Effector memory CD4-positive, alpha-beta T cell (primary cell): ENCODE measurements at regions not wholly inside any gene's neighbourhood (a gene's known extent, or its start where the extent isn't known, plus 50 kb on each side); places are given as distances from the start of the nearest gene placed in this dataset.
"Not testable (repeated sequence)": the region's sequence is repeated elsewhere in the genome, so short reads cannot be mapped to it uniquely, and the experiment has no call there.

ENCODE experiments used
- DNase-seq, 3 donors: peaks; one replicate each; pipeline ENCODE4 v3.0.0-alpha.2; 2020
- H3K27ac ChIP-seq: 2 replicates; pipeline ENCODE4 v1.7.0; 2013; ENCODE audit warnings: mild to moderate bottlenecking, low read length, moderate library complexity; ENCODE audit not compliant: insufficient read depth, poor library complexity, severe bottlenecking
- H3K27me3 ChIP-seq: replicated peaks from 2 replicates; pipeline ENCODE4 v1.7.0; 2013; ENCODE audit warnings: mild to moderate bottlenecking, low read length; ENCODE audit not compliant: insufficient read depth, control insufficient read depth, poor library complexity, severe bottlenecking
- H3K36me3 ChIP-seq: 2 replicates; pipeline ENCODE4 v1.7.0; 2013; ENCODE audit warnings: mild to moderate bottlenecking, low read length, moderate library complexity; ENCODE audit not compliant: control insufficient read depth, insufficient read depth
- H3K4me1 ChIP-seq: 2 replicates; pipeline ENCODE4 v1.7.0; 2013; ENCODE audit warnings: low read length, mild to moderate bottlenecking; ENCODE audit not compliant: control insufficient read depth, insufficient read depth, poor library complexity, severe bottlenecking
- H3K4me3 ChIP-seq: 2 replicates; pipeline ENCODE4 v1.7.0; 2013; ENCODE audit warnings: low read length, low read depth, mild to moderate bottlenecking; ENCODE audit not compliant: insufficient read depth, poor library complexity, severe bottlenecking
- H3K9me3 ChIP-seq: 2 replicates; pipeline ENCODE4 v1.7.0; 2013; ENCODE audit warnings: mild to moderate bottlenecking, low read length, moderate library complexity; ENCODE audit not compliant: control insufficient read depth

GRCh38 chr12:67062193-67062592, 207.0 kb upstream of the CAND1 start:
- H3K9me3 ChIP-seq, result no peaks in the 10 kb centered on the region
- H3K27me3 ChIP-seq, result peaks cover 3% of the 10 kb centered on the region
- H3K36me3 ChIP-seq, result no peaks in the 10 kb centered on the region
- no peak overlapping the region for H3K4me3 ChIP-seq
- H3K27ac ChIP-seq, result no peak overlapping the region
- no peak for DNase-seq
- H3K4me1 ChIP-seq, result no peaks in the 10 kb centered on the region

DNA sequence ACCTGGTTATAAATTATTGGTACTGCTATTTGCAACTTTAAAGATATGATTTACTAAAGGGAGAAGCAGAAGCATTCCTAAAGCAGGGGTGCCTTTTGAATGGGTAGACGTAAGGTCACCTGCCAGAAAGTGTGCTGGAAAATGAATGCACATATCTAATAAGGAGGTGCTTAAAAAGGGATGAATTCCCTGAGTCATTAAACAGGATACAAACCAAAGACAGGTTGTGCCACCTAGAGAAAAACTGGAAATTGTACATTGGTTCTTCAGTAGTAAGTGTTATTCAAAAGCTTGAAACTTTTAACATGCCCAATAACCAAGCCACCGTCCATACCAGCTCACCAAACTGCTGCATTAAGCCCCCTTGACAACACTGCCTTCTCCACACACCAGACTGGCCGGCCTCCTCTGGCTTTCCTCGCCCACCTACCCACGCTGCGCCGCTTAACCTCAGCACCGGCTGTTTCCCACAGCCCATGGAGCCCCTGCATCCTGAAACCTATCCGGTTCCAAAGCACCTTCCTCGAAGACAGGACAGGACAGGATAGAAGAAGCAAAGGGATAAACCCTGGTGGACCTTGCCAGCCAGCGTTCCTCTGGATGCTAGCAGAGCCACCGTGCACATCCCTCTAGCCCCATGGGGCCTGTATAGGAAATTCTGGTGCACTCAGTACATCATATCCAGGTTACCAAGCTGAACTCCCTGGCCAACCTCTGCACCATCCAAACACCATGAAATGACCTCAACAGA, 201.5 kb upstream of the CAND1 start:
- Histone ChIP-seq H3K27me3 (peaks cover 4% of the 10 kb centered on the region), H3K27ac (no peak overlapping the region), H3K36me3 (no peaks in the 10 kb centered on the region), H3K4me1 (peaks cover 7% of the 10 kb centered on the region), H3K4me3 (peak overlapping the region; percentile 66), H3K9me3 (no peaks in the 10 kb centered on the region)
- no peak for DNase-seq

DNA sequence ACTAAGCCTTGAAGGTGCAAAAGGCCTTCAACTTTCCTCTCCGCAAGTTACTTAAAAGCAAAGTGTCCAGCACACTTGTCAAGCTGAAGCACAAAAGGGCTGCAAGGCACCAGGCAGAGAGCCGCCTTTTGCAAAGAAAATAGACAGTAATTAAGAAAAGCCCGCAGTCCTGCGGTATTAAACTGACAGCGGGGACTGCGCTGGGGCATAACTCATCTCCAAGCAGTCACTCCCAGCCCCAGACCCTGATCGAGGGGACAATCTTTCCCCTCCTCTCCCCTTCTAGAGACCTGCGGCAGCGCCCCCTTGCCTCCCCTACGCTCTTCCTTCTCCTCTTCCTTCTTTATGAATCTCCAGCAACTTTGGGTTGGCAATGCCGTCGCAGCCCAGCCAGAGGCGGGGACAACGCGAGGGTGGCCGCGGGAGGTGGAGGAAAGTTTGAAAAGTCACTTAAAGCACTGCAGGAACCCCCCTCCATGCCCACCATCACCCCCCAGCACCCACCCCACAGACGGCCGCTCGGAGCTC, 200.9 kb upstream of the CAND1 start:
- H3K36me3 ChIP-seq, result no peaks in the 10 kb centered on the region
- H3K27me3 ChIP-seq, result peaks cover 4% of the 10 kb centered on the region
- H3K4me3 ChIP-seq, result peak overlapping the region; percentile 66
- no peak for DNase-seq
- peaks cover 7% of the 10 kb centered on the region for H3K4me1 ChIP-seq
- no peaks in the 10 kb centered on the region for H3K9me3 ChIP-seq
- H3K27ac ChIP-seq, result no peak overlapping the region

- Histone ChIP-seq H3K36me3 (no peaks in the 10 kb centered on the region), H3K4me1 (peaks cover 7% of the 10 kb centered on the region), H3K4me3 (peak overlapping the region; percentile 66), H3K9me3 (no peaks in the 10 kb centered on the region), H3K27me3 (peaks cover 4% of the 10 kb centered on the region), H3K27ac (no peak overlapping the region)
- DNase-seq, result peak in 1 of 3 donors; percentile 6
Measured at GRCh38 chr12:67068761-67069450, 200.3 kb upstream of the CAND1 start.

GRCh38 chr12:67069451-67070306, 199.5 kb upstream of the CAND1 start:
- no peak for DNase-seq
- Histone ChIP-seq H3K9me3 (no peaks in the 10 kb centered on the region), H3K4me3 (peak overlapping the region; percentile 30), H3K27me3 (peaks cover 4% of the 10 kb centered on the region), H3K36me3 (no peaks in the 10 kb centered on the region), H3K4me1 (peaks cover 7% of the 10 kb centered on the region), H3K27ac (no peak overlapping the region)

- Histone ChIP-seq H3K4me1 (peaks cover 7% of the 10 kb centered on the region), H3K27me3 (peaks cover 4% of the 10 kb centered on the region), H3K27ac (no peak overlapping the region), H3K4me3 (no peak overlapping the region), H3K36me3 (no peaks in the 10 kb centered on the region), H3K9me3 (no peaks in the 10 kb centered on the region)
- DNase-seq, result no peak
Measured at GRCh38 chr12:67070307-67070600, 198.9 kb upstream of the CAND1 start.

GRCh38 chr12:67070604-67071003, 198.6 kb upstream of the CAND1 start:
- Histone ChIP-seq H3K36me3 (no peaks in the 10 kb centered on the region), H3K27ac (no peak overlapping the region), H3K9me3 (no peaks in the 10 kb centered on the region), H3K27me3 (peaks cover 4% of the 10 kb centered on the region), H3K4me3 (no peak overlapping the region), H3K4me1 (peaks cover 7% of the 10 kb centered on the region)
- no peak for DNase-seq

DNA sequence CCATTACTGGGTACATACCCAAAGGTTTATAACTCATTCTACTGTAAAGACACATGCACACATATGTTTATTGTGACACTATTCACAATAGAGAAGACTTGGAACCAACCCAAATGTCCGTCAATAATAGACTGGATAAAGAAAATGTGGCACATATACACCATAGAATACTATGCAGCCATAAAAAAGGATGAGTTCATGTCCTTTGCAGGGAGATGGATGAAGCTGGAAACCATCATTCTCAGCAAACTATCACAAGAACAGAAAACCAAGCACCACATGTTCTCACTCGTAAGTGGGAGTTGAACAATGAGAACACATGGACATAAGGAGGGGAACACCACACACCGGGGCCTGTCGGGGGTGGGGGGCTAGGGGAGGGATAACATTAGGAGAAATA, 196.9 kb upstream of the CAND1 start:
- not testable (repeated sequence) for DNase-seq, H3K4me3 ChIP-seq, H3K27ac ChIP-seq, H3K36me3 ChIP-seq, H3K27me3 ChIP-seq, H3K9me3 ChIP-seq, H3K4me1 ChIP-seq

- no peaks in the 10 kb centered on the region for H3K9me3 ChIP-seq
- no peaks in the 10 kb centered on the region for H3K27me3 ChIP-seq
- peaks cover 3% of the 10 kb centered on the region for H3K4me1 ChIP-seq
- H3K27ac ChIP-seq, result no peak overlapping the region
- H3K36me3 ChIP-seq, result no peaks in the 10 kb centered on the region
- H3K4me3 ChIP-seq, result no peak overlapping the region
- DNase-seq, result no peak
Measured at GRCh38 chr12:67073336-67073735, 195.8 kb upstream of the CAND1 start.

DNA sequence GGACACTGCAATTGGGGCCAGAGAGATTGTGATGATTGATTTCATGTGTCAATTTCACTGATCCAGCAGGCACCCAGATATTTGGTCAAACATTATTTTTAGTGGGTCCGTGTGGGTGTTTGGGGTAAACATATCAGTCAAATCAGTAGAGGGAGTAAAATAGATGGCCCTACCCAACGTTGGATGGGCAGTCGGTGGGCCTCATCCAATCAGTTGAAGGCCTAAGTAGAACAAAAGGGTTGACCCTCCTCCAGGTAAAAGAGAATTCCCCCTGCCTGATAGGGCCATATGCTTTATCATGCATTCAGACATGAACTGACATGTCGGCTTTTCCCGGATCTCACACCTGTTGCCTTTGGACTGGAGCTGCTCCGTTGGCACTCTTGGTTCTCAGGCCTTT, 195.1 kb upstream of the CAND1 start:
- no peak overlapping the region for H3K4me3 ChIP-seq
- DNase-seq, result no peak
- no peaks in the 10 kb centered on the region for H3K9me3 ChIP-seq
- no peak overlapping the region for H3K27ac ChIP-seq
- H3K4me1 ChIP-seq, result no peaks in the 10 kb centered on the region
- H3K27me3 ChIP-seq, result no peaks in the 10 kb centered on the region
- H3K36me3 ChIP-seq, result no peaks in the 10 kb centered on the region
